ENCODE measurements at regions not wholly inside any gene's neighbourhood (a gene's known extent, or its start where the extent isn't known, plus 50 kb on each side); places are given as distances from the start of the nearest gene placed in this dataset.
"Not testable (repeated sequence)": the region's sequence is repeated elsewhere in the genome, so short reads cannot be mapped to it uniquely, and the experiment has no call there.

DNA sequence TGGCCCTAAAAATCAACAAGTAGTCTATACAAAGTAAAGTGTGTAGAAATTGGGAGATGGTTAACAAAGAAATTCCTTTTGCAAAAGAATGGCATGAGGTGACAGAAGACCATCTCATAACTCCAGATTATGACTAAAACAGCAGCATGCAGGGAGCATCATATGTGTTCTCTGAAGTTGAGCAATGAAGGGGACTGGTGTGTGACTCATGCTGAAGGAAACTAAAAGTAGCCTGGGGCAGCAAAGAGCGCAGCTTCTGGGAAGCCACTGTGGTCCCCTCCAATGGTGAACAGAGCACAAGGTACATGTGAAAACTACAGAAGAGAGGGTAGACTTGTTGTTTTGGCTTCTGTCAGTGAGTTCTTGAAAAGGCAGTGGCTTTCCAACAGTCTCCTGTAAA lies 133.4 kb downstream of the MACC1 start:
- peak; percentile 39 to 72 for DNase-seq
- Histone ChIP-seq H3K4me3 (no peak overlapping the region), H3K36me3 (no peaks in the 10 kb centered on the region), H3K27ac (peak overlapping the region; percentile 91 to 95), H3K9me3 (no peaks in the 10 kb centered on the region), H3K4me1 (peaks cover 0 to 17% of the 10 kb centered on the region in 2 donors), H3K27me3 (no peaks in the 10 kb centered on the region)
- TF ChIP-seq, protein P1, sequence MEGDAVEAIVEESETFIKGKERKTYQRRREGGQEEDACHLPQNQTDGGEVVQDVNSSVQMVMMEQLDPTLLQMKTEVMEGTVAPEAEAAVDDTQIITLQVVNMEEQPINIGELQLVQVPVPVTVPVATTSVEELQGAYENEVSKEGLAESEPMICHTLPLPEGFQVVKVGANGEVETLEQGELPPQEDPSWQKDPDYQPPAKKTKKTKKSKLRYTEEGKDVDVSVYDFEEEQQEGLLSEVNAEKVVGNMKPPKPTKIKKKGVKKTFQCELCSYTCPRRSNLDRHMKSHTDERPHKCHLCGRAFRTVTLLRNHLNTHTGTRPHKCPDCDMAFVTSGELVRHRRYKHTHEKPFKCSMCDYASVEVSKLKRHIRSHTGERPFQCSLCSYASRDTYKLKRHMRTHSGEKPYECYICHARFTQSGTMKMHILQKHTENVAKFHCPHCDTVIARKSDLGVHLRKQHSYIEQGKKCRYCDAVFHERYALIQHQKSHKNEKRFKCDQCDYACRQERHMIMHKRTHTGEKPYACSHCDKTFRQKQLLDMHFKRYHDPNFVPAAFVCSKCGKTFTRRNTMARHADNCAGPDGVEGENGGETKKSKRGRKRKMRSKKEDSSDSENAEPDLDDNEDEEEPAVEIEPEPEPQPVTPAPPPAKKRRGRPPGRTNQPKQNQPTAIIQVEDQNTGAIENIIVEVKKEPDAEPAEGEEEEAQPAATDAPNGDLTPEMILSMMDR (IDR thresholded peaks at IDR 0.05) = no peak
- no peak for TF ChIP-seq POLR2A (IDR thresholded peaks at IDR 0.05)
- intact Hi-C loops (cut with DNase I; ENCODE audit: low total_unique reads) = no loop called here

DNA sequence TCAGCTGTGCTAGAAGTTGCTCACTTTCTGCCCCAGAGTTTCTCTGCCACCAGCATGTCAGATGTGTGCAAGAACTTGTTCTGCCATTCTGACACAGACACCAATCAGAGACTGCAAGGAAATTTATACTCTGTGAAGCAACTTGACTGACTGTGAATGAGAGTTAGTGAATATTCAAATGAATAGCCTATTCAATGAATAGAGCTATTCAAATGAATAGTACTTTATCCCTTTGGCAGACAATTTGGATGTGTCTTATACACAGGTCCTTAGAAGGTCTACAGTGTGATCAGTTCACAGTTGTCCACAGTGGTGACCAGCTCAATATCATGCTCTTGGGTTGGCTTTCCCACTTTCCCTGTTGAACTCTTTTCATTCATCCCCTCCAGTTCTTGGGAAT lies 138.1 kb downstream of the MACC1 start:
- Histone ChIP-seq H3K27ac (no peak overlapping the region), H3K4me1 (peaks cover 0 to 11% of the 10 kb centered on the region in 2 donors), H3K27me3 (no peaks in the 10 kb centered on the region), H3K36me3 (no peaks in the 10 kb centered on the region), H3K4me3 (no peak overlapping the region), H3K9me3 (no peaks in the 10 kb centered on the region)
- TF ChIP-seq POLR2A (IDR thresholded peaks at IDR 0.05) = no peak
- TF ChIP-seq, protein P1 (IDR thresholded peaks at IDR 0.05) = no peak
- intact Hi-C loops (cut with DNase I; ENCODE audit: low total_unique reads) = no loop called here
- DNase-seq = no peak

- Histone ChIP-seq H3K27ac (peak overlapping the region in 1 of 2 donors; percentile 35), H3K4me1 (peaks cover 0 to 4% of the 10 kb centered on the region in 2 donors), H3K4me3 (no peak overlapping the region), H3K9me3 (no peaks in the 10 kb centered on the region), H3K36me3 (no peaks in the 10 kb centered on the region), H3K27me3 (no peaks in the 10 kb centered on the region)
- intact Hi-C loops (cut with DNase I; ENCODE audit: low total_unique reads) = no loop called here
- DNase-seq = no peak
- TF ChIP-seq POLR2A (IDR thresholded peaks at IDR 0.05) = no peak
- TF ChIP-seq, protein P1 (IDR thresholded peaks at IDR 0.05) = no peak
Measured at GRCh38 chr7:20076835-20077234, 140.3 kb downstream of the MACC1 start.

DNA sequence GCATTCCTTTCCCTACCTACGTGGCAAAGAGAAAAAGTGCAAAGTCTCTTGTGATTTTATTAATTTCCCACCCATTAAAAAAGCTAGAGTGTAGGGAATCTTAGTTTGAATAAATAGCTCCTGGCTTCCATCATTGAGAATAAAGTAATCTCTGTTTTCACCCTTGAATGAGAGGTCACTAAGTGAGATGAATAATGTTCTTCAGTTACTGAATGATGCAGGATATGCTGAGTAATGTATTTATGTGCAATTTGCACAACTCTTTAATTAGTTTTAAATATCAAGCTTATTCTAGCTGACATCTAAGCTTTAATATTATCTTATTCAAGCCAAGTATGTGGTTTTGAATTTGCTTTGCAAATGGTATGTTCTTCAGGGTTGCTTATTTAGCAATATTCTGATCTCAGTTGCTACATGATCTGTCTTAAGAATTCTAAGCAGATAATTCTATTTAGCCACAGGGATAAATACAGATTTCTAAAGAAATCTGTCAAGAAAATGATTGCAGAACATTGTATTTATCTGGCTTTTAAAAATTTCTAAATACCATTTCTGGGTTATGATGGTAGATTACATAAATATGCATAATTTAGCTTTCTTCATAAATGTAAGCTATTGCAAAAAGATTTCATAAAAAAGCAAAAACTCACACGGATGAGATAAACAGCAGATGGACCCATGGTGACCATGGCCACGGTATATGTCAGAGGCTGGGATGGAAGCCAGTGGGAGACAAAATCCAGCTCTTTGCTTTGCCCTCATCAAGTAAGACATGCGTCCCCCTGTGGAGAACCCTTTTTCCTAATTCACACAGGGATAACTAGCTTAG lies 141.0 kb downstream of the MACC1 start:
- intact Hi-C loops (cut with DNase I; ENCODE audit: low total_unique reads) = no loop called here

GRCh38 chr7:20075440-20075839 lies 141.7 kb downstream of the MACC1 start:
- Histone ChIP-seq H3K36me3 (no peaks in the 10 kb centered on the region), H3K4me1 (no peaks in the 10 kb centered on the region), H3K9me3 (no peaks in the 10 kb centered on the region), H3K27ac (peak overlapping the region; percentile 11 to 27), H3K27me3 (no peaks in the 10 kb centered on the region), H3K4me3 (no peak overlapping the region)
- TF ChIP-seq POLR2A (IDR thresholded peaks at IDR 0.05) = no peak
- TF ChIP-seq, protein P1 (IDR thresholded peaks at IDR 0.05) = no peak
- DNase-seq = no peak
- intact Hi-C loops (cut with DNase I; ENCODE audit: low total_unique reads) = no loop called here

More for the DNA sequence above, 141.0 kb downstream of the MACC1 start:
- no peak for DNase-seq
- Histone ChIP-seq H3K27me3 (no peaks in the 10 kb centered on the region), H3K4me1 (no peaks in the 10 kb centered on the region), H3K36me3 (no peaks in the 10 kb centered on the region), H3K9me3 (no peaks in the 10 kb centered on the region), H3K4me3 (no peak overlapping the region), H3K27ac (peak overlapping the region; percentile 27 to 35)
- TF ChIP-seq, protein P1 (IDR thresholded peaks at IDR 0.05) = no peak
- no peak for TF ChIP-seq POLR2A (IDR thresholded peaks at IDR 0.05)

- intact Hi-C loops (cut with DNase I; ENCODE audit: low total_unique reads); H3K27ac ChIP-seq; H3K4me1 ChIP-seq; H3K27me3 ChIP-seq; H3K36me3 ChIP-seq; H3K4me3 ChIP-seq; H3K9me3 ChIP-seq; DNase-seq: not testable (repeated sequence)
Measured at GRCh38 chr7:20068004-20068403, 149.2 kb downstream of the MACC1 start.
